H1 (cell line): ENCODE measurements at regions not wholly inside any gene's neighbourhood (a gene's known extent, or its start where the extent isn't known, plus 50 kb on each side); places are given as distances from the start of the nearest gene placed in this dataset.

ENCODE experiments used
- CTCF ChIA-PET: fragments of 300-600 bp; sonication (Branson Sonifier 250); formaldehyde crosslinking; loops from one replicate; lab custom pipeline; 2021; ENCODE audit not compliant: partially characterized antibody; lab: Charles Lee
- POLR2A ChIA-PET: fragments of 300-600 bp; sonication (Branson Sonifier 250); formaldehyde crosslinking; loops from one replicate; lab custom pipeline; 2021; ENCODE audit warnings: inconsistent platforms; ENCODE audit not compliant: partially characterized antibody; lab: Charles Lee
- DNase-seq, 2 experiments: peaks; one replicate each; pipeline versions ENCODE4 v3.0.0 to v3.0.0-alpha.2; 2010 to 2022; ENCODE audit warnings: low spot score in 2 of 2, low read depth in 1 of 2, mixed read lengths in 1 of 2
- FAIRE-seq: peaks from 2 replicates; lab custom pipeline; 2011; peaks lifted over from hg19 to GRCh38; lab: Jason Lieb, UNC
- H2AFZ ChIP-seq: 2 replicates; pipeline ENCODE4 v1.8.1; 2012; ENCODE audit warnings: low read length, inconsistent platforms
- H2AK5ac ChIP-seq: 2 replicates; pipeline ENCODE4 v1.6.1; 2013; ENCODE audit warnings: low read depth, low read length
- H2BK120ac ChIP-seq: replicated peaks from 2 replicates; pipeline ENCODE3; 2013; ENCODE audit warnings: low read depth, low read length, inconsistent platforms
- H2BK12ac ChIP-seq: 2 replicates; pipeline ENCODE4 v1.6.1; 2013; ENCODE audit warnings: low read depth, low read length
- H2BK15ac ChIP-seq: 2 replicates; pipeline ENCODE4 v1.6.1; 2013; ENCODE audit warnings: low read length
- H2BK20ac ChIP-seq: 2 replicates; pipeline ENCODE4 v1.6.1; 2013; ENCODE audit warnings: low read length
- H2BK5ac ChIP-seq: 2 replicates; pipeline ENCODE4 v1.6.1; 2013; ENCODE audit warnings: low read depth, low read length
- H3K14ac ChIP-seq: 2 replicates; pipeline ENCODE4 v1.6.1; 2013; ENCODE audit warnings: inconsistent platforms; ENCODE audit not compliant: insufficient read length
- H3K18ac ChIP-seq: 2 replicates; pipeline ENCODE4 v1.6.1; 2013; ENCODE audit warnings: low read length; ENCODE audit errors: extremely low read depth
- H3K23ac ChIP-seq: 2 replicates; pipeline ENCODE4 v1.6.1; 2013; ENCODE audit warnings: inconsistent platforms; ENCODE audit not compliant: insufficient read length
- H3K23me2 ChIP-seq: 2 replicates; pipeline ENCODE4 v1.6.1; 2013; ENCODE audit warnings: low read depth, low read length
- H3K27ac ChIP-seq: 2 replicates; pipeline ENCODE4 v1.6.1; 2011; ENCODE audit warnings: low read depth, low read length, inconsistent platforms
- H3K27me3 ChIP-seq, 4 experiments: replicated peaks in 1 of 4; 1 replicate in 1 of 4; 2 replicates in 3 of 4; pipeline versions ENCODE4 v1.6.1 to v1.8.1; 2011 to 2013; ENCODE audit warnings: low read length in 3 of 4, mild to moderate bottlenecking in 3 of 4, inconsistent platforms in 2 of 4, mixed read lengths in 2 of 4, moderate library complexity in 1 of 4; ENCODE audit not compliant: control insufficient read depth in 3 of 4, insufficient read depth in 3 of 4; ENCODE audit errors: extremely low read depth in 1 of 4
- H3K36me3 ChIP-seq, 4 experiments: 2 replicates each; pipeline versions ENCODE4 v1.6.1 to v1.8.1; 2011 to 2013; ENCODE audit warnings: mild to moderate bottlenecking in 4 of 4, low read length in 3 of 4, moderate library complexity in 2 of 4, control low read depth in 1 of 4, inconsistent platforms in 1 of 4; ENCODE audit not compliant: insufficient read depth in 4 of 4, control insufficient read depth in 2 of 4
- H3K4ac ChIP-seq: replicated peaks from 2 replicates; pipeline ENCODE3; 2013; ENCODE audit warnings: low read length, low read depth, mixed read lengths, inconsistent platforms; ENCODE audit not compliant: insufficient read length
- H3K4me1 ChIP-seq, 4 experiments: replicated peaks in 1 of 4; 1 replicate in 1 of 4; 2 replicates in 3 of 4; pipeline versions ENCODE4 v1.6.1 to v1.8.1; 2011 to 2013; ENCODE audit warnings: low read length in 3 of 4, inconsistent platforms in 2 of 4, mixed read lengths in 1 of 4; ENCODE audit not compliant: insufficient read depth in 4 of 4, control insufficient read depth in 3 of 4
- H3K4me2 ChIP-seq, 2 experiments: 2 replicates each; pipeline versions ENCODE4 v1.6.1 to v1.8.1; 2011 to 2013; ENCODE audit warnings: low read depth in 2 of 2, low read length in 2 of 2, control low read depth in 1 of 2, inconsistent platforms in 1 of 2, mild to moderate bottlenecking in 1 of 2; ENCODE audit not compliant: insufficient read depth in 1 of 2
- H3K4me3 ChIP-seq, 4 experiments: fragments of 200-600, 300-600 bp in 1 of 4; sonication (generic), shearing (Covaris generic), sonication (Bioruptor Twin) in 1 of 4; 2 replicates each; pipeline versions ENCODE4 v1.5.1 to v1.8.1; 2011 to 2016; ENCODE audit warnings: low read length in 4 of 4, low read depth in 3 of 4, control low read depth in 2 of 4, inconsistent platforms in 2 of 4, mild to moderate bottlenecking in 2 of 4, mixed read lengths in 1 of 4, moderate library complexity in 1 of 4; ENCODE audit not compliant: insufficient read depth in 2 of 4; ENCODE audit errors: extremely low read depth in 1 of 4
- H3K56ac ChIP-seq: replicated peaks from 2 replicates; pipeline ENCODE3; 2013; ENCODE audit warnings: low read depth, mild to moderate bottlenecking, mixed read lengths, low read length, inconsistent platforms; ENCODE audit not compliant: insufficient read length
- H3K79me1 ChIP-seq: 2 replicates; pipeline ENCODE4 v1.6.1; 2013; ENCODE audit warnings: low read depth, low read length, control low read depth
- H3K79me2 ChIP-seq, 2 experiments: 2 replicates each; pipeline versions ENCODE4 v1.6.1 to v1.8.1; 2012 to 2013; ENCODE audit warnings: low read length in 2 of 2, mild to moderate bottlenecking in 2 of 2, inconsistent platforms in 1 of 2; ENCODE audit not compliant: insufficient read depth in 2 of 2, control insufficient read depth in 1 of 2
- H3K9ac ChIP-seq, 4 experiments: replicated peaks in 1 of 4; 1 replicate in 1 of 4; 2 replicates in 3 of 4; pipeline versions ENCODE4 v1.6.1 to v1.8.1; 2011 to 2013; ENCODE audit warnings: low read depth in 3 of 4, low read length in 3 of 4, control low read depth in 2 of 4, mild to moderate bottlenecking in 2 of 4, moderate library complexity in 2 of 4, inconsistent platforms in 1 of 4; ENCODE audit errors: extremely low read depth in 1 of 4
- H3K9me3 ChIP-seq, 2 experiments: 2 replicates each; pipeline versions ENCODE4 v1.6.1 to v1.8.1; 2012 to 2013; ENCODE audit warnings: mild to moderate bottlenecking in 2 of 2, moderate library complexity in 2 of 2, control low read depth in 1 of 2, inconsistent platforms in 1 of 2, low read depth in 1 of 2, low read length in 1 of 2, mixed read lengths in 1 of 2; ENCODE audit not compliant: insufficient read depth in 2 of 2
- H4K20me1 ChIP-seq, 2 experiments: replicated peaks in 1 of 2; 2 replicates each; pipeline versions ENCODE3 to v1.8.1; 2011 to 2013; ENCODE audit warnings: inconsistent platforms in 2 of 2, low read length in 2 of 2, mild to moderate bottlenecking in 1 of 2; ENCODE audit not compliant: insufficient read depth in 2 of 2, control insufficient read depth in 1 of 2
- H4K5ac ChIP-seq: 2 replicates; pipeline ENCODE4 v1.6.1; 2013; ENCODE audit warnings: low read length, low read depth, mixed read lengths, inconsistent platforms; ENCODE audit not compliant: insufficient read length
- H4K8ac ChIP-seq: 2 replicates; pipeline ENCODE4 v1.8.0; 2013; ENCODE audit warnings: mild to moderate bottlenecking, moderate library complexity, low read length, inconsistent platforms; ENCODE audit not compliant: insufficient read depth; ENCODE audit errors: extremely low read depth
- H4K91ac ChIP-seq: replicated peaks from 2 replicates; pipeline ENCODE3; 2013; ENCODE audit warnings: low read length, mixed read lengths, inconsistent platforms; ENCODE audit not compliant: insufficient read length
- RFX5 ChIP-seq: IDR thresholded peaks from 2 replicates; pipeline ENCODE4 v1.6.1; 2011; ENCODE audit warnings: low read depth, low read length, improper control_type of control experiment, borderline replicate concordance
- WGBS, 2 experiments: shearing (Covaris generic) in 1 of 2; methylation state at CpG; one replicate each; pipeline versions ENCODE4 v1.1.6 to v1.1.7; 2013 to 2015; ENCODE audit warnings: low lambda C conversion rate in 2 of 2, mixed read lengths in 2 of 2, inconsistent platforms in 1 of 2, low coverage in 1 of 2, missing lambda C conversion rate in 1 of 2; ENCODE audit not compliant: insufficient replicate concordance in 2 of 2, insufficient coverage in 1 of 2, insufficient read length in 1 of 2; ENCODE audit errors: extremely low coverage in 1 of 2, missing lambda C conversion rate in 1 of 2; 5-methylcytosine and 5-hydroxymethylcytosine counted together

- DNase-seq (no peak), FAIRE-seq (no peak)
- CTCF ChIA-PET = interaction anchor here (0.9 to 1.4 kb wide), 2 partner anchors 27 to 86 kb away, joined by 4 read pairs; no protein-coding TSS in a partner anchor
- Histone ChIP-seq H3K23me2 (no peaks in the 10 kb centered on the region), H2AFZ (no peak overlapping the region), H2BK12ac (no peak overlapping the region), H3K79me1 (no peaks in the 10 kb centered on the region), H3K56ac (no peak overlapping the region), H3K9ac (no peak overlapping the region), H3K4ac (no peak overlapping the region), H3K14ac (no peak overlapping the region), H4K8ac (no peak overlapping the region), H3K4me2 (no peak overlapping the region), H3K4me1 (no peaks in the 10 kb centered on the region), H3K4me3 (no peak overlapping the region), H3K18ac (no peak overlapping the region), H2AK5ac (no peak overlapping the region), H3K23ac (no peak overlapping the region), H3K79me2 (no peaks in the 10 kb centered on the region), H2BK15ac (no peak overlapping the region), H2BK120ac (no peak overlapping the region), H3K27me3 (no peaks in the 10 kb centered on the region), H3K9me3 (no peaks in the 10 kb centered on the region), H4K20me1 (no peaks in the 10 kb centered on the region), H4K91ac (no peak overlapping the region), H2BK5ac (no peak overlapping the region), H2BK20ac (no peak overlapping the region), H3K27ac (no peak overlapping the region), H3K36me3 (no peaks in the 10 kb centered on the region), H4K5ac (no peak overlapping the region)
- POLR2A ChIA-PET = no interaction called here
- 85% methylated on average over 3 of the region's 3 CpGs; no CpG with 5 or more reads in 1 of the 2 experiments for WGBS, 2 experiments
- no peak for TF ChIP-seq RFX5
Measured at GRCh38 chr21:16676391-16676790, 836.5 kb upstream of the CXADR start.
